ENCODE measurements at regions not wholly inside any gene's neighbourhood (a gene's known extent, or its start where the extent isn't known, plus 50 kb on each side); places are given as distances from the start of the nearest gene placed in this dataset.

DNA sequence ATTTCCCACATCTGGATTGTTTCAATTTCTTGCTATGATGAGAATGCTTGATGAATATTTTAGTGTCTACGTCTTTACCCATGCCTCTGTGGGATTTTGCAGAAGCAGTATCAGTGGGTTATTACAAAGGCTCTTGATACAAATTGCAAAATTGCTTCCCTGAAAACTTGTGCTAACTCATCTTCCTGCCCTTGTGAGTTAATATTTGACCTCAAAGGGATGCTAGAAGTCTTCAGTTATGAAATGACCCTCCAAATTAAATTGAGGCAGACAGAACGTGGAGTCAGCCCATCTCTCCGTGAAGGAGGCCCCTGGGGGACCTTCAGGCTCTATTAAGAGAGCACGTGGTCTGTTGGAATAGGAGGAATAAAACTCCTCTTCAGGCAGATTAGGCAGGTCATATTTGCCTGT lies 239.2 kb upstream of the HS6ST1 start:
- no peak for DNase-seq

DNA sequence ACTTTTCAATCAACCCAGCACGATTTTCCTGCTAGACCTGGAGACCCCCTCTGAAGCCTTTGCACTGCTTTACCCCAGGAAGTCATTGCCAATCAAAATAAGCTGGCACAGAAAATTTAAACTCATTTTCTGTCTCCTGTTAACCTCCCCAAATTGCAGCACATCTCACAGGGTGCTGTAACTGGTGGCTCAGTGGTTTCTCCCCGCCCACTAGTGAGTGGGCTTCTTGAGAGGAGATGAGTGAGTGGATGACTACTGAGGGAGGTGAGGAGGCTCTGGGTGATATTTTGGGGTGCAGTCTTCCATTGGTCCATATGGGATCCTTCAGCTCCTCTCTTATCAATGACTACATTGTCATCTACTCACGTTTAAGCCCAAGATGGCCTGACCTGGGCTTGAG lies 239.8 kb upstream of the HS6ST1 start:
- no peak for DNase-seq

DNA sequence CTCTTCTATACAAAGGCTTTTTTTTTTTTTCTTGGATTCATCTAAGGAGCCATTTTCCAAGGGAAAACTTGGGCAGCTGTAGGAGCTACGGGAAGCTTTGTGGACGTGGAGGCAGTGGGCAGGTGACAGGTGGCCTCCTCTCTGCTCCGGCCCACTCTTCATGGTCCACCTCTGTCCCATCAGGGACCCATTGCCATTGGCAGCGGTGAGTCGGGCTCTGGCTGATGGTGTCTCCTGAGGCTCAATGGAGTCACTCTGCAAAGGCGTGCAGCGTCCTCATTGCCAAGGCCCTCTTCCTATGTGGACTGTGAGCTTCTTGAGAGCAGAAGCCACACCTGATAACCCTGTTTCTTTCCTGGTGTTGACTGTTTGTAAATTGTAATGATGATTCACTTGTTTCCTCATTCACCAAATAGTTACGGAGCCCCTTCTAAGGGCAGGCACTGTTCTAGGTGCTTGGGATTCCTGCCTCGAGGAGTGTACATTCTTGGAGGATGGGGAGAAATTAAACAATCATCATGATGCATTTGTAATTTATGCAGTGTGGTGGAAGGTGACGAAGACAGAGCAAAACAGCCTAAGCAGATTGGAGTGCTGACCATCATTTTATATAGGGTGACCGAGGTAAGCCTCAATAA lies 240.3 kb upstream of the HS6ST1 start:
- DNase-seq, result no peak

DNA sequence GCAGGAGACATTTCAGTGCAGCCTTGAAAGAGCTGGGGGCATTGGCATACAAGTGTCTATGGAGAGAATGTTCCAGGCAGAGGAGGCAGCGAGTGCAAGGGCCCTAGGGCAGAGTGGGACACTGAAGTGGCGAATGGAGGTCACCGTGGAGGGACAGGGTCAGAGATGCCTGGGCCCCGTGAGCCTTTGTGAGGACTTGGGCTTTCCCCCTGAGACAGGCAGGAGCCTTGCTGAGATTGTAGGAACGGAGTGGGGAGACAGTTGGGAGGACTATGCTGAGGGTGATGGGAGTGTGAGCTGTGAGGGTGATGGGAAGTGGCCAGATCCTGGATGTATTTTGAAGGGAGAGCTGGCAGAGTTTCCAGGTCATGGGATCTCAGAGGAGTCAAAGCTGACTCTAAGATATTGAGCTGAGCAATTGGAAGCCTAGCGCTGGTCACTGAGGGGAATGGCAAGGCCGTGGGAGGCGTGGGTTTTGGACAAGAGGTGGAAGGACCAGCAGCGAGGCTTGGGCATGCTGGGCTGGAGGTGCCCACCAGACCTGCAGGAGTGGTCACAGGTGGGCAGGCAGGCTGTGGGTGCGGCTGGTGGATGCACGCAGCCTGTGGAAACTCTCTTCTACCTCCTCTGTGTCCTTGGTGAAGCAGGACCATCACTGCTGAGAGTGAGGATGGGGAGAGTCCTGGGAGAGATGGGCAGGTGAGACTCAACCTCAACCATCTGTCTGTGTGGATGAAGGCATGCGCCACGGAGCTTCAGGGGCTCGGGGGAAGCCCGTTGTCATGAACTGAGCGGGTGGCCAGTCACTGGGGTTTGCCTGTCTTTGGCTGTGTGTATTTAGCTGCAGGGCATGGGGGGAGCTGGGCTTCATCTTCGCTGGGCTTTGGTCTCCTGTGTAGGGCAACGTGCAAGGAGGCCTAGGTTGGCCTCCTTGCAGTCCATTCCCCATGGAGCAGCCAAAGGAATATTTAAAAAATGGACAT lies 241.2 kb upstream of the HS6ST1 start:
- DNase-seq, result no peak

DNA sequence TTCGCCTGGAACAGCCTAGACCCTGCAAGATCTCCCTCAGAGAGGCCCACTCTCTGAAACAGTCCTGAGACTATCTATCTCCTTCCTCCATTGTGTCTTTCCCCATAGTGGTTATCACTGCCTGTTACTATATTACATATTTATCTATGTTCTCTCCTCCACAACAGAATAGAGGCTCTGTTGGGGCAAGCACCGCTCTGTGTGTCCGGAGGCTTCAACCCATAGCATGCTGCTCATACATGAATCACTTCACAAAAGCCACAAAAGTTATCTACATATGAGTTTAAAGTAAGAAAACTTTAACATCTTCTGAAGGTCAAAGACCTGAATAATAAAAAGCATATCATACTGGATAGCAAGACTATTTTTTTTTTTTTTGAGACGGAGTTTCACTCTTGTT lies 242.1 kb upstream of the HS6ST1 start:
- no peak for DNase-seq

DNA sequence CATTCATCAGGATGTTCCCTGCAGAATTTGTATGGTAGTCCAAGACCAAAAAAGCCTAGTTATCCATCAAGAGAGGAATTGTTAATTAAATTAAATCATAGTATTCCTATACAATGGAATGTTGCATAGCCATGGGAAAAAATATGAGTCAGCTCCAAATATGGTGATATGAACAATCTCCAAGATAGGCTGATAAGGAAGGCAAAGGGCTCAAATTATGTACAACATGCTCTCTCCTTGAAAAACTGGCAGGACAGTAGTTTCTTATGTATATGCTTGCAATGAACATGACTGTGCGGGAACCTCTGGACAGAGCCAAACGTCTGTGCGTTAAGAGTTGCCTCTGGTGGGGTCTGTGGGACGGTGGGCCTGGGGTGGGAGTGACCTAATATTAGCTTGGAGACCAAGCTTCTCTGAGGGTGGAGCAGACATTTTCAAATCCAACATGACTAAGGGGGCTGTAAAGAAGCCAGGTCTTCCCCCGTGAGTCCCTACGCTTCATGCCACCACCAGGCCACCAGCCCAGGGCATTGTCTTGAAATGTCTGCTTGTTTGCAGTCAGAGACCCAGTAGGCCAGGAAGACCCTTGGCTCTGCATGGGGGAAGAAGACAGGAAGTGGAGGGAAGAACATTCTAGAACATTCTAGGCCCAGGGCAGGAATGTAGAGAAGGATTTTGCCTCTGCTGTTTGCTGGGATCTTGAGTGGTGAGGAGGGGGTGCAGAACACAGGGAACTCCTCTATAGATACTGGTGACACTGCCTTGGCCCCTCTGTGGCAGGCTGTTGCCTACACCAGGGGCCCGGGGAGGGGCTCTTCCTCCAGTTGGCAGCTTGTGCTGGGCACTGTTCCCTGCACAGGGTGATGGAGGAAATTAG lies 244.0 kb upstream of the HS6ST1 start:
- DNase-seq, result no peak

DNA sequence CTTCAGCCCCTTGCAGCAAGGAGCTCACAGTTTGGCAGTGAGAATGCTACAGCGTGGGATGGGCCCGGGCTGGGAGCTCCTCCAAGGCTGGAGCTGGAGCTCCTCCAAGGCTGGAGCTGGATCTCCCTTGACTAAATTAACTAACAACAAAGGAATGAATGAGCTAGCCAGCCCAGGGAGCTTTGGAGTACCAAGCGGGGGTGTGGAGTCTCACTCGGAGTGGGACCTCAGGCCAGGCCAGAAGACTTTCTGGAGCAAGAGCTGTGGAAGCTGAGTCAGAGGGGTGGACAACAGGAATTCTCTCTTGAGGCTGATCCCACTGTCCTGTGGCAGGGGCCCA lies 244.7 kb upstream of the HS6ST1 start:
- no peak for DNase-seq

DNA sequence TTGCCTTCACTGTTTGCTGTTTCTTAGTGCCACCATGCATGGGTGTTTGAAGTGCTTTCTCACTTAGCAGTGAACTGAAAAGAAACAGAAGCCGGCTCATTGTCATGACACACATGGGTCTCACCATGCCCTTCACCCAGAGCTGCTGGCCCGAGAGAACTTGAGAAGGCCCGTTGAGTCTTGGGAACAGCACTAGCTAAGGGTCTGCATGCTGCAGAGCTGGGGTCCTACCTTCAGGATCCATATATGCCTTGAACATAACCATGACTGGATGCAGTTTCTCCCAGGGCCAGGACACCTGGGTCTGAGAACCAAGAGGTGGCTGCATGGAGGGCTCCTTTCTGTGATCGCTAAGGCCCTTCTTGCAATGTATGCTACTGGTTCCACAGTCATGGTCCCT lies 245.5 kb upstream of the HS6ST1 start:
- DNase-seq, result no peak

DNA sequence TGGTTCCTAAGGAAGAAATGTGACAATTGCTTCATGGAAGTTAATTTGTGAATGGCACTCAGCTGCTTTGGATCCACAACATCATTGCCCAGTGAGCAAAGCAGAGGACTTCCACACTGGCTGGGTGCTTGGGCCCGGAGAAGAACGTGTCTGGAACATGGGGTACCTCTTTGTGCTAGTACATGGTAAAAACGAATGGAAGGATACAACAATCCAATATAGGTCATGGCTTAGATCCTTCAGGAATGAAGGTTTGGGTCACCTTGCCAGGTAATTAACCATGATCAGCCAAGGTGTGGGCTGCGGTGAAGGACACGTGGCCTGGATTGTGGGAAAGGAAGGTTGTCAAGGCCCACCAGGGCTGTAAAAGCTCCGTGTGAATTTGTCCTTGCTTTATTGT lies 245.9 kb upstream of the HS6ST1 start:
- no peak for DNase-seq

DNA sequence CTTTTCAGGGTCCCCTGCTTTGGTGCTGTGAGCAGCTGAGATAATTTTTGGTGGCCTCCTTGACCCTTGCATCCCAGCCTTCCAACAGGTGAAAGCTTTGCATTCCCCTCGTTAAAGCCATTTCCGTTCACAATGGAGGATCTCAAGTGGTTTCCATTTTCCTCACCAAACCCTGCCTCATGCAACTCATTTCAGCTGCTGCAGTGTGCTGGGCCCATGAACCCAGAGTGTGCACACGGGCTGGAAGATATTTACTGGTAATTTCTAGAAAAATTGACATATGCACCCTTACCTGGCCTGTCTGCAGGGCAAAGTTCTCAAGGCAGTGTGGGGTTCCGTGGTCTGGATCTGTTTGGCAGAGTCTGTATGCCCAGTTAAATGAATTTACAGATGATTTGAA lies 246.8 kb upstream of the HS6ST1 start:
- DNase-seq, result no peak

DNA sequence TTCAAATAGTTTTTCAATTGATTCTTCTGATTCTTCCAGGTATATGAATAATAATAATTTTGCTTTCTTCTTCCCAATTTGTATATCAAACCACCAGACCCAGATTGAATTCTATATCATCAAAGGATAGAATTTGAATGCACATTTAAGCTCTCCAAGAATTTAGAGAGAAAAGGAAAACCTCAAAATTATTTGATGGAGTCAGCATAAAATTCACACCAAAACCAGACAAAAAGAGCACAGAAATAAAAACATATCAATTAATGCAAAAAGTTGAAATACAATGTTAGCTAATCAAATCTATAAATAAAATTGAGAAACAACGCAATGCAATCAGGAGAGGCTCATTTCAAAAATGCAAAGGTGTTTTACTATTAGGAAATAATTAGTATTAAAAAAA lies 248.0 kb upstream of the HS6ST1 start:
- DNase-seq, result no peak

DNA sequence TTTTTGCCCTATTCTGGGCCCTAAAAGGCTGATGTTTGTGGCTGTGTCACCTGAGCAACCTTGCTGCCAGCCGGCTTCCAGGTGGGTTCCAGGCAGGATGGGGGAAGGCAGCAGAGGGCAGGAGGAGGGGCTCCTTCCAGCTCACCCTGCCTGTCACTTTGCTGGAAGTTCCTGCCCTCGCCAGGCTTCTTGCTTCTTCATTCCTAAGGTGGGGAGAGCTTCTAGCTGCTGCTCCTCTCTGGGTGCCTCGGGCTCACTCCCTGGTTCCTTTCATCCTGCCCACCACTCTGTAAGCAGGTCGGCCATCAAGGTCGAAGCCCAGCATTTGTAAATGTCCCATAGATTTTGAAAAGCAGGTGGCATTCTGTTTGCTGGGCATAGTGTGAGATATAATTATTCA lies 249.4 kb upstream of the HS6ST1 start:
- no peak for DNase-seq

DNA sequence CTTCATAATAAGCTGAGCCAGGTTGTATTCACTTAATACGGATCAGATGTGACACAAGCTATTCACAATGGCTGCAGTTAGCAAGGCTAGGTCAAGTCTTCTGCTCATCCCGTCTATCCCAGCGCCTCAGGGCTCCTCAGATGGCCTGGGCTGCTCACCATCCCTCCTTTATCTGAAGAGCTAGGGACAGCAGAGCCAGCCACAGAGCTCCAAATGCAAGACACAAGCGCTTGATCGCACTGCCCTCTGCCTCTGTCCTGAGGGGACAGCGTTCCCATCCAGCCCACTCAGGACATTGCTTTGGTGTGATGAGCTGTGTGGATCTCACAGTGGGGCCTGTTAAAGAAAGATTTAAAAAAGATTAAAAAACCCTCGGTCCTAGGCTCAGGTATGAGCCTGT lies 254.4 kb upstream of the HS6ST1 start:
- no peak for DNase-seq

DNA sequence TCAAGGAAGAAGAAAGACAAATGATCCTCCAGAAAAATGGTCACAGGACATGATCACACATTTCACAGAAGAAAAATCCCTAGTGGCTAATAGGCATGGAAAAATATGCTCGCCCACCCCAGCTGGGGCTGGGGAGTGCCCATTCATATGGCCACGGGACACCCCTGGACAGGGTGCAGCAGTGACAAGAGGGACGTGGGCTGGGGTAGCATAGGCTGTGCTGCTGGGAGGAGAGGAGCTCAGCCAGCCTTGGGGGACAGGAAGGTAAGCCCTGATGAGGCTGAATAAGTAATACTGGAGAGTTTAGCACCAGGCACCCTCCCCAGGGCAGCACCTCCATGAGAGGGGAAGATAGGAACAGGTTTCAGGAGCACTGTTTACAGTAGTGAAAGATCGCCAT lies 254.9 kb upstream of the HS6ST1 start:
- no peak for DNase-seq

DNA sequence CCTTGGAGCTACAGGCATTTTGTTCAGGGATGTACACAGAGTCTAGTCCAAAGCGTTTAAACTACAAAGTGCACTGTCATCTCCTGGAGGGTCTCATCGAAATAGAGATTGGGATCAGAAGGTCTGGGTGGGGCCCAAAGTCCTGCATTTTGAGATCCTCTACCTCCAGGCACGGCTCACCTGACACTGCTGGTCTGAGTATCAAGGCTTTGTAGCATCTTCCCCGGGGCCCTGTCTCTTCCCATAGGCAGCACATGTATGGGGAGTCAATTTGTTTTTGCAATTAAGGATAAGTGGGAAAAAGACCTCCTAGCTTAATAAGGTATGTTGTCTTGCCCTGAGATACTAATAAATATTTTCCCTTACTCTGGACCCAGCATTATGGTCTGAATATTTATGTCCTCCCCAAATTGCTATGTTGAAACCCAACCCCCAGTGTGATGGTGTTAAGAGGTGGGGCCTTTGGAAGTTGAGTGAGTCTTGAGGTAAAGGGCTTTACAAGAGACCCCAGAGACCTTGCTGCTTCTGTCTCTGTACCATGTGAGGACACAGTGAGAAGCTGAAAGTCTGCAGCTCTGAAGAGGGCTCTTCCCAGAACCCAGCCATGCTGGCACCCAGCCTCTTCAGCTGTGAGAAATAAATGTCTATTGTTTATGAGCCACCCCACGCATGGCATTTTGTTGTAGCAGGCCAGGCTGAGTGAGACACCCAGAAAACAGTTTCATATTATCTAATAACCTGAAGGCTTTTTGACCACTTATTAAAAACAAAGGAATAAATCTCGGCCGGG lies 258.7 kb upstream of the HS6ST1 start:
- no peak for DNase-seq

DNA sequence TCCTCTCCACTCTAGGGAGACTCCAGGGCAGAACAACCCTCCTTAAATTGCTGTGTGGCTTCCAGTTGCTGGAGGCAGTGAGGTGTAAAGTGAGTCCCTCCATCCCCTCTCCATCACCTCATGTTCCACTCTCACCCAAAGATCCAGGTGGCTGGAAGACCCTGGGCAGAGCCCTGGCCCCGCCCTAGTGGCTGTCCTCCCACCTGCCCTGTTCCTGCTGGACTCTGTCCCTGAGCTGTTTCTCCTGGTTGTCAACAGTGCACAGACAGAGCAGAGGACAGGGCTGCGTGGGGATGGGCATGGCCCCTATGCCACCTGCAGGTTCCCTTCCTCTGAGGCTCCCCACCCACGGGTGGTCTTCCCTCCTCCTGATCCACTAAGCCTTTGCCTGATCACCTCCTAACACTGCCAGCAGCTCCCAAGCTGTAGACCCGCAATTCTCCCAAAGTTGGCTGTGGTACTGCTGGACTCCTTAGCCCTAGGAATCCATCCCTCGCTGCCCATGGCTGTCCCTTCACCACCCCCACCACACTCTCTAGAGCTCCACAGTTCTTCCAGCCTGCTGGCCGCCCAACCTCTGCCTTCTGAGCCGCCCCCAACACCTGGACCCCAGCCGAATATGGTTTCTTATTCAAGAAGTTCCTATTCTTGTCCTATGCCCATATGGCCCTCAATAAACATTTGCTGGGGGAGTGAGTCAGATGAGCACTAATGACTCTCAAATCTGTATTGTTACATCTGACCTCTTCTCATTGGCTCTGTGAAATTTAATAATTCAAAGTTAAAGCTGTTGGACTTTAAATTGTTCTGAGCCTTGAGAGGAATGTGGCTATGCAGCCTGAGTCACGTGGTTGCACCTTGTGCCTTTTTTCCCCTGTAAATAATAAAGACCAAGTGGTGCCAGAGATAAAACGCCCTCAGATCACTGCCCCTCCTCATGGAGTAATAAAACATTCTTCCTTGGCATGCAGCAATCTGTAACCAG lies 260.0 kb upstream of the HS6ST1 start:
- DNase-seq, result no peak

DNA sequence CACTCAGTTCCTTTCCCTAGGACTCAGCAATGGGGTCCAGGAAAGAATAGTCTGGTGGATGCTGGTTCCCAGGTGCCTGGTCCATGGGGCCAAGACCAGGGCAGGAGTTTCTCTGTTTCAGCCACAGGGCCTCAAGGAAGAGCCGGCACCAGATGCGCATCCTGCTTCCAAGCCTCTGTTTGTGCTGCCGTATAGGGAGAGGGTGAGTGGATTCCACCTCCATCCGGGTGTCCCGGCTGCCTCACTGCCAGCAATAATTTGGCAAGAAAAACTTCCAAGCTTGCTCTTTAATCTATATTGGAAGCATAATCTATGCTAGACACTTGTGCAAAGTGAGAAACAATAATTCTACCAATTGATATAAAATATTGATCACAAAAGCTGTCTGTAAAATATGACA lies 261.2 kb upstream of the HS6ST1 start:
- DNase-seq, result no peak

DNA sequence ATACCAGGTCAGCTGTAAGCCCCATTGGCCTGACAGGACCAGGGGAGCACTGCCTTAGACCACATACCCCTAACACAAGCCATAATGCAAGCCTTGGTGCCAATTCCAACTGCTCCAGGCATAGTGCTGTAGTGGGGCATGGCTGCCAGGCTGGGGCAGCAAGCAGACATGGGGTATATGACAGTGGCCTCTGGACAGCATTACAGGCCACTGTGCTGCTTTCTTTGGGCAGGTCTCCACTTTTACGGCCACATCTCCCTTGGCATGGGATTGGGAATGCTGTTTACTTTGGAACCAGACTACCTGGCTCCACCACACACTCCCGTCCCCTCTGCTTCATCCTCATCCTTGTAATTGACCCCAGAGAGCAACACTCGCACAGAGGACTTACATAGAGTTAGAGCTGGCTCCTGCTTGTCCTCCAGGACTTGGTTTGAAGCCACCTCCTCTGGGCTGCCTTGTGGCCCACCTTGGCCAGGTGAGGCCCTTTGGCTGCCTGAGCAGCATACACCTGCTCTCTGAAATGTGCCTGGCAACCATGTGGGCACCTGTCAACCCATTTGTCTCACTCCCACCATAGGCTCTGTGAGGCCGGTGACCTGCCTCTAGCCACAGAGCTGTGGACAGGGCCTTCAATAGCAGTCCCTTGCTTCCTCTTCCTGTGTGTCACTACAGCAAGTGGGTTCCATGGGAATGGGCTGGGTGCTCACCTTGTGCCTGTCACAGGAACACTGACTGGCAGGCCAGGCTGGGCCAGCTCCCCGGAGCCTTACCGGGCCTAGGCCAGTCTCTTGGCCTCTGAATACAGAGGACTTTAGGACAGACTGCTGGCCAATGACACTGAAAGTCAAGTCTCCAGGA lies 262.6 kb upstream of the HS6ST1 start:
- no peak for DNase-seq

DNA sequence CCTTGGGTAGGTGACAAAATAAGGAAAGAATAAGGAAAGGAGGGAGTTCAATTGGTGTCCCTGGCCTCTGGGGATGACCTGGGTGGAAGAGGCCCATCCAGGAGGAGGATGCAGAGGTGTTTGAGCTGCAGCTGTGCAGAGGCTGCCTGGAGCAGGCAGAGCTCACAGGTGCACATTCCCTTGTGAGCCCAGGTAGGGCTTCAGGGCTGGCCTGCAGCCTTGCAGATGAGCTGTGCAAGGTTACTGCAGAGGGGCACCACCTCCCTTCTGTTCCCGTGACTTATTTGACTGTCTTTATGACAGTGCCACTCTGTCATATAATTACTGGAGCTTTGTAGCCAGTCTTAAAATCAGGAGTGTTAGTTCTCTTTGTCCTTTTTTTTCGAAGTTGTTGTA lies 263.2 kb upstream of the HS6ST1 start:
- DNase-seq, result no peak

DNA sequence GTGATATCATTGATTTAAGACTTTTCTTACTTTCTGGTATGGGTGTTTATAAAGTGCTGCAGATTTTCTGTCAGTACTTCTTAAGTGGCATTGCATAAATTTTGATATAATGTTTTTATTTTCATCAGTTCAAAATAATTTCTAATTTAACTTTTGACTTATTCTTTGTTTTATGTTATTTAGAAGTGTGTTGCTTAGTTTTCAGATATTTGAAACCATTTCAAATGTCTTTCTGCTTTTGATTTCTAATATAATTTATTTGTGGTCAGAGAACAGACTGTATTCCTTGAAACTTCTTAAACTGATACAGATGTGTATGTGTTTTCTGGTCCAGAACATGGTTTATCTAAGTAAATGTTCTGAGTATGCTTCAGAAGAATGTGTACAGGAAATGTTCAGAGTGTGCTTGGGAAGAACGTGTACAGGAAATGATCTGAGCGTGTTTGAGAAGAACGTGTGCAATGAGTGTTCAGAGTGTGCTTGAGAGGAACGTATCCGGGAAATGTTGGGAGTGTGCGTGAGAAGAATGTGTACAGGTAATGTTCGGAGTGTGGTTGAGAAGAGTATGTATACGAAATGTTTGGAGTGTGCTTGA lies 265.7 kb upstream of the HS6ST1 start:
- no peak for DNase-seq

Data from GDM1 (cell line).